Keratinocyte (primary cell): ENCODE measurements at regions not wholly inside any gene's neighbourhood (a gene's known extent, or its start where the extent isn't known, plus 50 kb on each side); places are given as distances from the start of the nearest gene placed in this dataset.

Experiments
- EZH2 ChIP-seq: IDR thresholded peaks from one replicate; pipeline ENCODE4 v1.6.1; 2012; ENCODE audit warnings: inconsistent platforms, mild to moderate bottlenecking, low read length, moderate library complexity
- TF ChIP-seq, protein P1 (sequence below), 3 experiments: IDR thresholded peaks in 1 of 3; conservative IDR thresholded peaks in 1 of 3; optimal IDR thresholded peaks in 1 of 3; 2 replicates in 2 of 3; 3 replicates in 1 of 3; pipeline versions ENCODE3 to v1.5.1; 2011; ENCODE audit warnings: low read length in 3 of 3, mild to moderate bottlenecking in 3 of 3, moderate library complexity in 2 of 3, control low read depth in 1 of 3, inconsistent platforms in 1 of 3; ENCODE audit not compliant: insufficient read depth in 2 of 3; ENCODE audit errors: extremely low read depth in 1 of 3

DNA sequence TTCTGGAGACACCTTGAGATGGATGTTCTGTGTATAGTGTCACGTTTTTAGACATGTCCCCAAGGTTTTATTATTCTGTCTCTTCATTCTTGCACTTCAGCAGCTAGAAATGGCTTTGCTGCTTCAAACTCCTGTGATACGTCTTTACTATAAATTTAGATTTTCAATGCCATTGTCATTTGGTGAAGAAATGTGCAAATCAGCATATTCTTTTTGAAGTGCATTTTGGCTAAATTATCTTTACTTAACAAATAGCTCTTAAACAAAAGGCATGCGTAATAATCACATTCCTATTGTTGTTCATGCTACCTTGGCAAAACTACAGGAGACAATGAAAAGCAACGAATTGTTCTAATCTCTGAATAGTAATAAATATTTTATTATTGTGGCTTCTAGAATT is 502.9 kb upstream of the SYT1 start:
- TF ChIP-seq, protein P1, sequence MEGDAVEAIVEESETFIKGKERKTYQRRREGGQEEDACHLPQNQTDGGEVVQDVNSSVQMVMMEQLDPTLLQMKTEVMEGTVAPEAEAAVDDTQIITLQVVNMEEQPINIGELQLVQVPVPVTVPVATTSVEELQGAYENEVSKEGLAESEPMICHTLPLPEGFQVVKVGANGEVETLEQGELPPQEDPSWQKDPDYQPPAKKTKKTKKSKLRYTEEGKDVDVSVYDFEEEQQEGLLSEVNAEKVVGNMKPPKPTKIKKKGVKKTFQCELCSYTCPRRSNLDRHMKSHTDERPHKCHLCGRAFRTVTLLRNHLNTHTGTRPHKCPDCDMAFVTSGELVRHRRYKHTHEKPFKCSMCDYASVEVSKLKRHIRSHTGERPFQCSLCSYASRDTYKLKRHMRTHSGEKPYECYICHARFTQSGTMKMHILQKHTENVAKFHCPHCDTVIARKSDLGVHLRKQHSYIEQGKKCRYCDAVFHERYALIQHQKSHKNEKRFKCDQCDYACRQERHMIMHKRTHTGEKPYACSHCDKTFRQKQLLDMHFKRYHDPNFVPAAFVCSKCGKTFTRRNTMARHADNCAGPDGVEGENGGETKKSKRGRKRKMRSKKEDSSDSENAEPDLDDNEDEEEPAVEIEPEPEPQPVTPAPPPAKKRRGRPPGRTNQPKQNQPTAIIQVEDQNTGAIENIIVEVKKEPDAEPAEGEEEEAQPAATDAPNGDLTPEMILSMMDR (optimal IDR thresholded peaks at IDR 0.05 in 1 of 3, IDR thresholded peaks at IDR 0.05 in 1 of 3, conservative IDR thresholded peaks at IDR 0.05 in 1 of 3; ENCODE audit: extremely low read depth in 1 of 3, insufficient read depth in 2 of 3, low read length in 3 of 3) = no peak
- no peak for TF ChIP-seq EZH2
